Chondrocyte (in vitro differentiated cells): ENCODE measurements at regions not wholly inside any gene's neighbourhood (a gene's known extent, or its start where the extent isn't known, plus 50 kb on each side); places are given as distances from the start of the nearest gene placed in this dataset.

Experiments used
- DNase-seq: peaks from one replicate; pipeline ENCODE4 v3.0.0; 2021; ENCODE audit warnings: mixed read lengths, low spot score
- H3K27ac Mint-ChIP-seq: one replicate; pipeline ENCODE4 v1.8.0; 2021; ENCODE audit warnings: mild to moderate bottlenecking, moderate library complexity, mixed read lengths; ENCODE audit not compliant: unreplicated experiment
- H3K27me3 Mint-ChIP-seq: 2 replicates; pipeline ENCODE4 v1.8.0; 2021; ENCODE audit warnings: low read depth, mixed read lengths
- H3K36me3 Mint-ChIP-seq: 2 replicates; pipeline ENCODE4 v1.8.0; 2021; ENCODE audit warnings: low read depth, mixed read lengths
- H3K4me1 Mint-ChIP-seq: 2 replicates; pipeline ENCODE4 v1.8.0; 2021; ENCODE audit warnings: low read depth, mild to moderate bottlenecking, mixed read lengths
- H3K4me3 Mint-ChIP-seq: one replicate; pipeline ENCODE4 v1.8.0; 2021; ENCODE audit warnings: mild to moderate bottlenecking, moderate library complexity, mixed read lengths; ENCODE audit not compliant: unreplicated experiment
- H3K9me3 Mint-ChIP-seq: 2 replicates; pipeline ENCODE4 v1.8.0; 2021; ENCODE audit warnings: low read depth, mixed read lengths
- TF ChIP-seq, protein P1 (sequence below): fragments of 200-600 bp; sonication (generic); IDR thresholded peaks from 2 replicates; pipeline ENCODE4 v1.5.0; 2021; ENCODE audit warnings: antibody characterized with exemption, mild to moderate bottlenecking, moderate library complexity

DNA sequence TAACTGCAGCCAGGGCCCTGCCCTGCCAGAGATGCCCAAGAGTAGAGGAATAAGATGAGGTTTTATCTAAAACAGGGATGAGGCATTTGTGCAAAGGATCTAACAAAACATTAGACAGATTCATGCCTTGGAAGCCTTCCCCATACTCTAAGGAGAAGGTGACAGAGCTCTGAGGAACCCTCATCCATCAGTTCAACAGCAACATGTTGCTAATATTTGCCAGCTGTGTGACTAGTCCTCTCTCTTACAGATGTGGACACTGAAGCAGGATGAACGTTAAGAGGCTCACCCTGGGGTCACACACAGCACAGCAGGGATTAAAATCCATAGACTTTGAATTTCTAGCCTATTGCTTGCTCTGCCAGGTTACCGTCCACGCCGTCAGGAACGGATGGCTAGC lies 99.0 kb downstream of the ZBTB18 start:
- H3K36me3 Mint-ChIP-seq = no peaks in the 10 kb centered on the region
- no peak for DNase-seq
- H3K4me1 Mint-ChIP-seq = peaks cover 26% of the 10 kb centered on the region
- no peaks in the 10 kb centered on the region for H3K27me3 Mint-ChIP-seq
- no peaks in the 10 kb centered on the region for H3K9me3 Mint-ChIP-seq
- TF ChIP-seq, protein P1, sequence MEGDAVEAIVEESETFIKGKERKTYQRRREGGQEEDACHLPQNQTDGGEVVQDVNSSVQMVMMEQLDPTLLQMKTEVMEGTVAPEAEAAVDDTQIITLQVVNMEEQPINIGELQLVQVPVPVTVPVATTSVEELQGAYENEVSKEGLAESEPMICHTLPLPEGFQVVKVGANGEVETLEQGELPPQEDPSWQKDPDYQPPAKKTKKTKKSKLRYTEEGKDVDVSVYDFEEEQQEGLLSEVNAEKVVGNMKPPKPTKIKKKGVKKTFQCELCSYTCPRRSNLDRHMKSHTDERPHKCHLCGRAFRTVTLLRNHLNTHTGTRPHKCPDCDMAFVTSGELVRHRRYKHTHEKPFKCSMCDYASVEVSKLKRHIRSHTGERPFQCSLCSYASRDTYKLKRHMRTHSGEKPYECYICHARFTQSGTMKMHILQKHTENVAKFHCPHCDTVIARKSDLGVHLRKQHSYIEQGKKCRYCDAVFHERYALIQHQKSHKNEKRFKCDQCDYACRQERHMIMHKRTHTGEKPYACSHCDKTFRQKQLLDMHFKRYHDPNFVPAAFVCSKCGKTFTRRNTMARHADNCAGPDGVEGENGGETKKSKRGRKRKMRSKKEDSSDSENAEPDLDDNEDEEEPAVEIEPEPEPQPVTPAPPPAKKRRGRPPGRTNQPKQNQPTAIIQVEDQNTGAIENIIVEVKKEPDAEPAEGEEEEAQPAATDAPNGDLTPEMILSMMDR = no peak
- H3K4me3 Mint-ChIP-seq = no peak overlapping the region
- H3K27ac Mint-ChIP-seq = no peak overlapping the region

DNA sequence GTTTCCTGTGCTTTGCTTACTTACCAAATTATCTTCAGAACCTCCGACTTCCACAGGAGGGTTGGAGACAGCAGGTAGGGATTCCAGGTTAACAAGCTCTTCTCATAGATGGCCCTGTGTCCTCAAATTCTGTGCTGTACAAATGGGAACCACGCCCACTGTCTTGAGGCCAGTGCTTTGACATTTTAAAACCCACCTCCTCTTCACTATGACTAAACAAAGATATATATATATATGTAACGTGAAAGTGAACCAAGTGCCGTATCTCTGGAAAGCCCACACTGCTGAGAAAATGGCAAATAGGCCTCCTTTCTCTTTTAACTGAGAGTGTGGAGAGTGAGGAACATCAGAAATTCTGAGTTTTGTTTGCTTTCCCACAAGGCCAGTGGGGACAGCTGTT lies 99.6 kb downstream of the ZBTB18 start:
- Mint-ChIP-seq H3K36me3 (no peaks in the 10 kb centered on the region), H3K4me3 (no peak overlapping the region), H3K9me3 (no peaks in the 10 kb centered on the region), H3K27ac (peak overlapping the region; percentile 30), H3K27me3 (no peaks in the 10 kb centered on the region), H3K4me1 (peaks cover 32% of the 10 kb centered on the region)
- TF ChIP-seq, protein P1 = no peak
- DNase-seq = no peak

DNA sequence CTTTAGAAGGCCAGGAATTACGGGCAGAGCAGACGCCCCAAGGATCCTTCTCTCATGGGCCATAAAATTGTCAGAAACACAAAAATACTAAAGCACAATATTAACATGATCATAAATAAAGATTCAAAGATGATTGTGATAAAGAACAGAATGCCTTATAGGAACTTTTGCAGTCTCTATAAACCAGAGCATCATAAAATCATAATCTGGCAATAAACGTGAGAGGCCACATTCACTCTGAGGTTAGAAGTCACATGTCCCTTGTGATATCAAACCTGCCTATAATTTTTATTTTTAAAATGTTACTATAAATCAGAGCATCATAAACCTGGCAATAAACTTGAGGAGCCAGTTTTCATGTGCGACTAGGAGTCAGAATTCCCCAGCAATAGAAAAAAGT lies 100.5 kb downstream of the ZBTB18 start:
- TF ChIP-seq, protein P1 = no peak
- DNase-seq = no peak
- Mint-ChIP-seq H3K4me1 (peaks cover 39% of the 10 kb centered on the region), H3K4me3 (no peak overlapping the region), H3K27me3 (no peaks in the 10 kb centered on the region), H3K9me3 (no peaks in the 10 kb centered on the region), H3K36me3 (no peaks in the 10 kb centered on the region), H3K27ac (no peak overlapping the region)

DNA sequence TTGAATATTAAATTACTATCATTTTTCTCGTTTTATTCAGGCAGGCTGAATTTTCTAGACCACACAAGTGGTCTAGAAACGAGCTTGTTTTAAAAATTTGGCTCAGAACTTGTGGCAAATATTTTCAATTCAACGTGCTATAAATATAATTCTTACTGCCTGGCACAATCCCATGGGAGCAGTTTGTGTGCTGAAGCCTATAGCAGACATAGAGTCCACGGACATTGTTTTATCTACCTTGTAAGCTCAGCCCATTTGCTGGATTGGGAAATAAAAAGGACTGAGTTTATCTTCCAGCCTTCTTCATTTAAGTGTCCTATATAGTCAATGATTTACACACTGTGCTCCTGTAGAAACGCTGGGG lies 103.4 kb downstream of the ZBTB18 start:
- DNase-seq = no peak
- Mint-ChIP-seq H3K9me3 (no peaks in the 10 kb centered on the region), H3K27me3 (no peaks in the 10 kb centered on the region), H3K36me3 (no peaks in the 10 kb centered on the region), H3K4me3 (no peak overlapping the region), H3K4me1 (peaks cover 39% of the 10 kb centered on the region), H3K27ac (peak overlapping the region; percentile 71)
- TF ChIP-seq, protein P1 = no peak

DNA sequence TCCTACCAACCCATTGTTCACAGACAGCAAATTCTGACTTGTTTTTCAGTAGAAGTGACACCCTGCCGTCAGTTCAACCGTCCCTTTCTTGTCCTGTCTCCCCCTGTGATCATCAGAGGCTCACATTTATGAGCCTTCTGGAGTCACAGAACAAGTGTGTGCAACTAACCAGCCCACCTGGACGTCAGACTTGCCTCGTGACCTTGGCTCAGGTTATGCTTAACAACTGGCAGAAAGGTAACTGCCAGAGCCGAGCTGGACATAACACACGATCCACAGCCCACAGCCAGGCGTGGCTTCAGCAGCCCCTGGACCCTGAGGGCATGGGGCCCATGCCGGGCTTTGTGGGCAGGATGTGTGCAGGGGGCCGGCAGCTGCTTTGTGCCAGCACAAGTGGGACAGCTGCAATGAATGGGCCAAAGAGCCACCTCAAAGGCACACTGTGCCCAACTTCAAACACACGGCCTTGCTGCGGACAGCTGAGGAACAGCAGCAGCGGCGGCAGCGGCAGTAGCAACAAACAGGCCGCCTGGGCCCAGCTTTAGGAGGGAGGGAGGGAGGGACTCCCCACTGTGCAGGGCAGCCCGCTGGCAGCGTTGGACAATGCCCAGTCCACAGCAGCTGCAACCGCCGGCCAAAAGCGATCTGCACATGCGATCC lies 103.9 kb downstream of the ZBTB18 start:
- Mint-ChIP-seq H3K4me3 (no peak overlapping the region), H3K4me1 (peaks cover 40% of the 10 kb centered on the region), H3K9me3 (no peaks in the 10 kb centered on the region), H3K27ac (peak overlapping the region; percentile 71), H3K27me3 (no peaks in the 10 kb centered on the region), H3K36me3 (no peaks in the 10 kb centered on the region)
- TF ChIP-seq, protein P1 = peak; percentile 19
- DNase-seq = no peak
